ENCODE measurements at regions not wholly inside any gene's neighbourhood (a gene's known extent, or its start where the extent isn't known, plus 50 kb on each side); places are given as distances from the start of the nearest gene placed in this dataset.

DNA sequence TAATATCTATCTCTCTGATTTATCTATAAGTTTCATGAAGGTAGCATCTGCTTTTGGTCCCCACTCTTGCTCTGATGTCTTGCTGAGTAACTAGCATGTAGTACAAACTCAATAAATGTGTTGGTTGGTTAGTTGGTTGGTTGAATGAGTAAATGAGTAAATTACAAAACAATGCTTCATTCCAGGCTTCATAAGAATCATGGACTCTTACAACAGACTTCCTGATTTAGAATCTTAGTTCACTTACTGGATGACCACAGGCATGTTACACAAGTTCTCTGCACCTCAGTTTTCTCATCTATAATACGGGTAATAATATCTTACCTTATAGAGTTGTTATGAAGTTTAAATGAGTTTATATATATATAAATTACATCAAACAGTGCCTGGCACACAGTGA lies 98.6 kb downstream of the ZNF281 start:
- TF ChIP-seq CTCF (IDR thresholded peaks at IDR 0.05; ENCODE audit: borderline replicate concordance, extremely low read depth, low read length, poor library complexity, severe bottlenecking) (no peak), EZH2 (IDR thresholded peaks at IDR 0.05; ENCODE audit: borderline replicate concordance, low read depth, low read length, severe bottlenecking) (no peak)
